Neuronal stem cell (in vitro differentiated cells): ENCODE measurements at regions not wholly inside any gene's neighbourhood (a gene's known extent, or its start where the extent isn't known, plus 50 kb on each side); places are given as distances from the start of the nearest gene placed in this dataset.

Source experiments
- DNase-seq: peaks from one replicate; pipeline ENCODE4 v3.0.0-alpha.2; 2013; ENCODE audit warnings: low spot score
- H2AFZ ChIP-seq: one replicate; pipeline ENCODE4 v1.6.1; 2013; ENCODE audit warnings: mild to moderate bottlenecking, low read length, inconsistent platforms
- H2AK5ac ChIP-seq: 2 replicates; pipeline ENCODE4 v1.6.1; 2013; ENCODE audit warnings: low read depth, mild to moderate bottlenecking, inconsistent platforms, low read length, moderate library complexity, mixed read lengths
- H2BK120ac ChIP-seq: 2 replicates; pipeline ENCODE4 v1.6.1; 2013; ENCODE audit warnings: low read depth, mild to moderate bottlenecking, inconsistent platforms, low read length, moderate library complexity, mixed read lengths
- H2BK12ac ChIP-seq: one replicate; pipeline ENCODE4 v1.6.1; 2013; ENCODE audit warnings: low read length, inconsistent platforms
- H2BK15ac ChIP-seq: 2 replicates; pipeline ENCODE4 v1.6.1; 2013; ENCODE audit warnings: mild to moderate bottlenecking, low read length, inconsistent platforms, mixed read lengths
- H2BK5ac ChIP-seq: one replicate; pipeline ENCODE4 v1.6.1; 2013; ENCODE audit warnings: inconsistent platforms, mild to moderate bottlenecking, low read length, moderate library complexity
- H3K14ac ChIP-seq: one replicate; pipeline ENCODE4 v1.6.1; 2013; ENCODE audit warnings: low read length, inconsistent platforms
- H3K18ac ChIP-seq: 2 replicates; pipeline ENCODE4 v1.6.1; 2013; ENCODE audit warnings: low read length, inconsistent platforms
- H3K23ac ChIP-seq: 2 replicates; pipeline ENCODE4 v1.6.1; 2013; ENCODE audit warnings: low read depth, mild to moderate bottlenecking, mixed read lengths, low read length, inconsistent platforms; ENCODE audit not compliant: poor library complexity
- H3K27ac ChIP-seq: replicated peaks from 3 replicates; pipeline ENCODE4 v1.5.1; 2013; ENCODE audit warnings: low read length, inconsistent platforms
- H3K27me3 ChIP-seq, 3 experiments: 2 replicates each; pipeline ENCODE4 v1.6.1; 2013; ENCODE audit warnings: low read length in 3 of 3, mild to moderate bottlenecking in 2 of 3, inconsistent platforms in 1 of 3, low read depth in 1 of 3, mixed read lengths in 1 of 3, moderate library complexity in 1 of 3; ENCODE audit not compliant: control insufficient read depth in 3 of 3, insufficient read depth in 3 of 3
- H3K36me3 ChIP-seq, 2 donors: replicated peaks in 1 of 2; 2 replicates each; pipeline ENCODE4 v1.6.1; 2013; ENCODE audit warnings: low read length in 2 of 2; ENCODE audit not compliant: control insufficient read depth in 2 of 2, insufficient read depth in 2 of 2
- H3K4ac ChIP-seq: 2 replicates; pipeline ENCODE4 v1.6.1; 2013; ENCODE audit warnings: inconsistent platforms, mild to moderate bottlenecking, low read length, moderate library complexity
- H3K4me1 ChIP-seq, 2 donors: 1 replicate in 1 of 2; 2 replicates in 1 of 2; pipeline ENCODE4 v1.6.1; 2013; ENCODE audit warnings: low read length in 2 of 2, low read depth in 1 of 2; ENCODE audit not compliant: control insufficient read depth in 2 of 2, insufficient read depth in 1 of 2
- H3K4me2 ChIP-seq: one replicate; pipeline ENCODE4 v1.6.1; 2013; ENCODE audit warnings: mild to moderate bottlenecking, low read length, inconsistent platforms; ENCODE audit not compliant: insufficient read depth, poor library complexity, severe bottlenecking
- H3K4me3 ChIP-seq, 2 donors: 2 replicates each; pipeline ENCODE4 v1.5.1; 2013; ENCODE audit warnings: low read length in 2 of 2, mild to moderate bottlenecking in 2 of 2, inconsistent platforms in 1 of 2, moderate library complexity in 1 of 2
- H3K79me1 ChIP-seq: one replicate; pipeline ENCODE4 v1.6.1; 2013; ENCODE audit warnings: low read depth, mild to moderate bottlenecking, inconsistent platforms, low read length, moderate library complexity
- H3K9ac ChIP-seq: one replicate; pipeline ENCODE4 v1.6.1; 2013; ENCODE audit warnings: mild to moderate bottlenecking, low read depth, low read length, inconsistent platforms; ENCODE audit not compliant: poor library complexity
- H3K9me3 ChIP-seq, 2 donors: replicated peaks in 1 of 2; 2 replicates each; pipeline versions ENCODE3 to v1.6.1; 2013; ENCODE audit warnings: low read length in 2 of 2, mild to moderate bottlenecking in 2 of 2, inconsistent platforms in 1 of 2, low read depth in 1 of 2, mixed read lengths in 1 of 2, moderate library complexity in 1 of 2; ENCODE audit not compliant: control insufficient read depth in 2 of 2, insufficient read depth in 1 of 2
- H4K8ac ChIP-seq: one replicate; pipeline ENCODE4 v1.6.1; 2013; ENCODE audit warnings: low read depth, mild to moderate bottlenecking, inconsistent platforms, low read length, moderate library complexity
- H4K91ac ChIP-seq: one replicate; pipeline ENCODE4 v1.6.1; 2013; ENCODE audit warnings: low read length, low read depth, mild to moderate bottlenecking, inconsistent platforms; ENCODE audit not compliant: poor library complexity
- WGBS, 2 donors: extraction: QIAGEN DNeasy Blood & Tissue Kit; methylation state at CpG; one replicate each; pipeline ENCODE4 v1.1.7; 2013; ENCODE audit warnings: missing lambda C conversion rate in 2 of 2, mixed read lengths in 1 of 2; ENCODE audit not compliant: insufficient read length in 2 of 2, insufficient replicate concordance in 1 of 2; ENCODE audit errors: extremely low coverage in 2 of 2; 5-methylcytosine and 5-hydroxymethylcytosine counted together

- Histone ChIP-seq H4K8ac (no peak overlapping the region), H3K4me1 (no peaks in the 10 kb centered on the region), H2BK15ac (no peak overlapping the region), H3K9ac (no peak overlapping the region), H4K91ac (no peak overlapping the region), H3K4ac (no peak overlapping the region), H2AFZ (no peak overlapping the region), H2BK12ac (no peak overlapping the region), H3K36me3 (no peaks in the 10 kb centered on the region), H2BK5ac (no peak overlapping the region), H2AK5ac (no peak overlapping the region), H2BK120ac (no peak overlapping the region), H3K14ac (no peak overlapping the region), H3K4me3 (no peak overlapping the region), H3K23ac (no peak overlapping the region), H3K18ac (no peak overlapping the region), H3K79me1 (no peaks in the 10 kb centered on the region), H3K27me3 (no peaks in the 10 kb centered on the region), H3K9me3 (no peaks in the 10 kb centered on the region), H3K27ac (no peak overlapping the region), H3K4me2 (no peak overlapping the region)
- WGBS, 2 donors, result no CpG with 5 or more reads among the region's 2 CpGs
- no peak for DNase-seq
Measured at GRCh38 chr2:84317135-84317534, 141.9 kb downstream of the SUCLG1 start.

GRCh38 chr2:84314901-84315330 lies 144.2 kb downstream of the SUCLG1 start:
- Histone ChIP-seq H3K14ac (no peak overlapping the region), H4K8ac (no peak overlapping the region), H2BK120ac (no peak overlapping the region), H3K23ac (no peak overlapping the region), H3K79me1 (no peaks in the 10 kb centered on the region), H2BK5ac (no peak overlapping the region), H4K91ac (peak overlapping the region; percentile 40), H3K36me3 (no peaks in the 10 kb centered on the region), H3K9me3 (no peaks in the 10 kb centered on the region), H3K4me2 (no peak overlapping the region), H2AFZ (no peak overlapping the region), H2BK12ac (no peak overlapping the region), H2BK15ac (no peak overlapping the region), H3K4me1 (no peaks in the 10 kb centered on the region), H3K4me3 (no peak overlapping the region), H2AK5ac (no peak overlapping the region), H3K27me3 (no peaks in the 10 kb centered on the region), H3K4ac (no peak overlapping the region), H3K27ac (no peak overlapping the region), H3K18ac (no peak overlapping the region), H3K9ac (no peak overlapping the region)
- no CpG with 5 or more reads among the region's 11 CpGs for WGBS, 2 donors
- peak; percentile 79 for DNase-seq

- Histone ChIP-seq H3K9ac (no peak overlapping the region), H2BK15ac (no peak overlapping the region), H2BK12ac (no peak overlapping the region), H3K4ac (no peak overlapping the region), H2BK120ac (no peak overlapping the region), H2AFZ (no peak overlapping the region), H3K36me3 (no peaks in the 10 kb centered on the region), H3K27ac (no peak overlapping the region), H3K4me1 (no peaks in the 10 kb centered on the region), H4K8ac (no peak overlapping the region), H3K79me1 (no peaks in the 10 kb centered on the region), H3K18ac (peak overlapping the region; percentile 19), H2AK5ac (no peak overlapping the region), H3K9me3 (no peaks in the 10 kb centered on the region), H3K14ac (no peak overlapping the region), H3K23ac (no peak overlapping the region), H3K4me2 (no peak overlapping the region), H3K4me3 (no peak overlapping the region), H4K91ac (no peak overlapping the region), H2BK5ac (no peak overlapping the region), H3K27me3 (no peaks in the 10 kb centered on the region)
- no CpG with 5 or more reads among the region's 6 CpGs for WGBS, 2 donors
- no peak for DNase-seq
Measured at GRCh38 chr2:84314250-84314649, 144.8 kb downstream of the SUCLG1 start.

- Histone ChIP-seq H3K14ac (no peak overlapping the region), H3K9me3 (peaks cover 4% of the 10 kb centered on the region in 2 donors), H4K91ac (no peak overlapping the region), H3K9ac (no peak overlapping the region), H3K4me2 (no peak overlapping the region), H3K79me1 (no peaks in the 10 kb centered on the region), H3K4ac (no peak overlapping the region), H2BK12ac (no peak overlapping the region), H3K27me3 (no peaks in the 10 kb centered on the region), H2BK120ac (no peak overlapping the region), H3K36me3 (no peaks in the 10 kb centered on the region), H4K8ac (no peak overlapping the region), H3K4me3 (no peak overlapping the region), H2BK5ac (no peak overlapping the region), H2BK15ac (no peak overlapping the region), H2AFZ (no peak overlapping the region), H2AK5ac (no peak overlapping the region), H3K23ac (no peak overlapping the region), H3K4me1 (no peaks in the 10 kb centered on the region), H3K18ac (no peak overlapping the region), H3K27ac (no peak overlapping the region)
- no CpG with 5 or more reads among the region's 3 CpGs for whole genome bisulfite sequencing, 2 donors
- no peak for DNase-seq
Measured at GRCh38 chr2:84309281-84309680, 149.8 kb downstream of the SUCLG1 start.
